Breast epithelium (tissue), 3 donors: ENCODE measurements at regions not wholly inside any gene's neighbourhood (a gene's known extent, or its start where the extent isn't known, plus 50 kb on each side); places are given as distances from the start of the nearest gene placed in this dataset.

Source experiments
- CTCF ChIP-seq, 3 donors: fragments of 450-650 bp; IDR thresholded peaks; one replicate each; pipeline ENCODE4 v1.5.1; 2016 to 2017; ENCODE audit warnings: antibody characterized with exemption in 3 of 3, mild to moderate bottlenecking in 3 of 3, moderate library complexity in 3 of 3
- POLR2A ChIP-seq: fragments of 450-650 bp; IDR thresholded peaks from one replicate; pipeline ENCODE4 v1.6.1; 2016; ENCODE audit warnings: antibody characterized with exemption, mild to moderate bottlenecking, moderate library complexity
- POLR2AphosphoS5 ChIP-seq, 3 donors: sonication (generic); formaldehyde crosslinking; IDR thresholded peaks; one replicate each; pipeline ENCODE4 v1.6.1; 2017; ENCODE audit warnings: antibody characterized with exemption in 3 of 3

- TF ChIP-seq CTCF (IDR thresholded peaks at IDR 0.05) = no peak
- no peak for TF ChIP-seq POLR2A
- TF ChIP-seq POLR2AphosphoS5 (IDR thresholded peaks at IDR 0.05) = no peak
These were observed 49.8 kb upstream of the WLS start for GRCh38 chr1:68281946-68282615.
